ENCODE measurements at regions not wholly inside any gene's neighbourhood (a gene's known extent, or its start where the extent isn't known, plus 50 kb on each side); places are given as distances from the start of the nearest gene placed in this dataset.

DNA sequence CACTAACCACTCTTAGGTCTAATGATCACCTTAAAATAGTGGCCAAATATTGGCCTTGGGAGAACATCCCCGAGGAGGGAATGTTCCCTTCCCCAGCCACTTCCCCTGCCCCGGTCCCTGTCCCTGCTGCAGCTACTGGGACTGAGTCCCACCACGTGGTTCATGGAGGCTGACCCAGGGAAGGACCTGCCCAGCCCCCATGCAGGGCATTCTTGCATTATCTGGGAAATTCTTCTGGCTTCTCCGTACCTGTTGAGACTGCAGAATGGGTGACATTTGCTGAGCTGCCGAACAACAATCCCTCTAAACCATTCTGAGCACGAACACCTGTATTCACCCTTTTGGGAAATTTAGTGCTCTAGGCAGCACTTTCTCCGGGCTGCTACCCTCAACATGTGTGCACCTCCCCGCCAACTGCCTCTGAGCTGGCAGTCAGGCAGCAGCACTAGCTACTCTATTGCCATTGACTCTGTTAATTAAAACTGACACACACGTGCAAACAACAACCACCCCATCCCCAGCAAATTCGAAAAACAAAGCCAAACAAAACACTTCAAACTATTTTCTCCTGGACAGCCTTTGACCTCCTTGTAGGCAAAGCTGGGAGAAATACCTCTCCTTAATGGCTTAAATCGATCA is 567.4 kb upstream of the MKI67 start:
- no peak for DNase-seq

GRCh38 chr10:128694168-128694850 is 568.1 kb upstream of the MKI67 start:
- DNase-seq: no peak

- no peak for DNase-seq
Measured at GRCh38 chr10:128694851-128695725, 568.9 kb upstream of the MKI67 start.

DNA sequence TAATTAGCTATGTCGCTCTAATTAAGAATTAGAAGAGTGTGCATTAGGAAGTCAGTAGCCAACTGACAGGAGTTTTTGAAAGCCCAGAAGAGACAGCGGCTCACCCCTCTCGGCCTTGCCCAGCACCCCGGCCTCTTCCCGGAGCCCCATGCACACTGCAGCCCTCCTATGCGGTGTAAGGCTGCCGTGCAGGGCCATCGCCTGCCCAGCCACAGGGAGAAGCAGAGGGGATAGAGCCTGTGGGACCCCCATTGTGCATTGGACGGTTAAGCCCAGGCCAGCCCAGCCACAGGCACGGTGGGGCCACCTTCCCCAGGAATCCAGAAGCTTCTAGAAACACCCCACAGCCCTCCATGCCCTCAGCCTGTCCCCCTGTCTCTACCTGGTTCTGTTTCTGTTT is 569.7 kb upstream of the MKI67 start:
- no peak for DNase-seq

DNA sequence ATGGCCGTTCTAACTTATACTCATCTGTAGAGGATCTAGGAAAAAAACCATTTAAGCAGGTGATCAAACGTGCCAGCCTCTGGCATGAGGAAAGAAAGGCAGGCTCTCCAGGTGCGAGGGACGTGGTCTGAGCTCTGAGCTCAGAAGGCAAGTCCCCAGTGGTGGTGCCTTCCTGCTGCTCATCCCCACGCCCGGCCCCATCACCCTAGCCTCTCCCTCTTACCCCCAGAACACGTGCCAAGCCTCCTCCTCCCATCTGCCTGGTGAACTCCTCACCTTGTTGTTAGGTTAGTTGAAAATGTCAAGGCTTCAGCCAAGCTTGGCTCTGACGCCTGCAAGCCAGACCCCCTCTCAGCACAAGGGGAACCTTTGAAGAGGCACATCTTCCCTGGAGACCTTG is 571.2 kb upstream of the MKI67 start:
- no peak for DNase-seq

DNA sequence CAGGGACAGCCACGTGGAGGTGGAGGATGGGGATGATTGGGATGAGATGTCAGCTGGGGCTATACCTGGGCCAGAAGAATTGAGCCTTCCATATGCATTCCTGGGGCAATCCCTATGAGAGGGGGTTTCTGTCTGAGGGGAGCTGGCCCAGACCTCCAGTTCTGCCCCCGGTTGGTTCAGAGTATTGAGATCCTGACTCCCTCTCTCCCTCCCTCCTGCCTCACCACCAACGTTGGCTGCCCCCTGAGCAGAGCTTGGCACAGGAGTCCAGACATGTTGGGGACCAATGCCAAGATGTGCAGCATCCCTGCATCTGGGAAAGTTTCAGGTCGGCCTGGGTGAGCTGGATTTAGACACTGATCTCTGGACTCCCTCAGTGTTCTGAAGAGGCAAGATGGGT is 575.2 kb upstream of the MKI67 start:
- DNase-seq: no peak

- no peak for DNase-seq
Measured at GRCh38 chr10:128701837-128702236, 575.6 kb upstream of the MKI67 start.

DNA sequence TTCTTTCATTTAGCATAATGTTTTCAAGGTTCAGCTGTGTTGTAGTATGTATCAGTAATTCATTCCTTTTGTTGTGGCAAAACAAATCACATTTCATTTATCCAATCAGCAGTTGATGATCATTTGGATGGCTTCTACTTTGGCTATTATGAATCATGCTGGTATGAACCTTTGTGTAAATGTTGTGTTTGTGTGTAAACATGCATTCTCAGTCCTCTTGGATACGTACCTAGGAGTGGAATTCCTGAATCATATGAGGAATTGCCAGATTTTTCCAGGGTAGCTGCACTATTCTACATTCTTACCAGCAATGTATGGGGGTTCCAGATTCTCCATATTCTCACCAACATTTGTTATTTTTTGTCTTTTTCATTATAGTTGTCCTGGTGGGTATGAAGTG is 578.5 kb upstream of the MKI67 start:
- DNase-seq: no peak

DNA sequence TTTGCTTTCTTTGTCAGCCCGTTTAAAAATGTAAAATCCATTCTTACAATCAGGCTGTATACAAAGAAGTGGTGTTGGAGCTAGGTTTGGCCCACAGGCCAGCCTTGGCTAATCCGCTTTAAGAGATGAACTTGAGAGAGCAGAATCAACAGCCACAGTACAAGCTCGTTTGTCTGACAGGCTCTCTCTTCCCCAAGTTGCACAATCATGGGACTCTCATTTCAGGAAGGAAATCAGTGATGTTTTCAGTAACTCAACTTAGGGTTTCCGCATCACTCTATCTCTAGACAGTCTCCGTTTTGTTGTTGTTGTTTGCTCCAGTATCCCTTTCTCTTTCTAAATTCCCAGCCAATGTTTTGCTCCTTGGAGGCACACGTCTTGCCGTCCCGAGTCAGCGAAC is 582.0 kb upstream of the MKI67 start:
- DNase-seq: no peak

GRCh38 chr10:128709686-128710085 is 583.5 kb upstream of the MKI67 start:
- DNase-seq: no peak

DNA sequence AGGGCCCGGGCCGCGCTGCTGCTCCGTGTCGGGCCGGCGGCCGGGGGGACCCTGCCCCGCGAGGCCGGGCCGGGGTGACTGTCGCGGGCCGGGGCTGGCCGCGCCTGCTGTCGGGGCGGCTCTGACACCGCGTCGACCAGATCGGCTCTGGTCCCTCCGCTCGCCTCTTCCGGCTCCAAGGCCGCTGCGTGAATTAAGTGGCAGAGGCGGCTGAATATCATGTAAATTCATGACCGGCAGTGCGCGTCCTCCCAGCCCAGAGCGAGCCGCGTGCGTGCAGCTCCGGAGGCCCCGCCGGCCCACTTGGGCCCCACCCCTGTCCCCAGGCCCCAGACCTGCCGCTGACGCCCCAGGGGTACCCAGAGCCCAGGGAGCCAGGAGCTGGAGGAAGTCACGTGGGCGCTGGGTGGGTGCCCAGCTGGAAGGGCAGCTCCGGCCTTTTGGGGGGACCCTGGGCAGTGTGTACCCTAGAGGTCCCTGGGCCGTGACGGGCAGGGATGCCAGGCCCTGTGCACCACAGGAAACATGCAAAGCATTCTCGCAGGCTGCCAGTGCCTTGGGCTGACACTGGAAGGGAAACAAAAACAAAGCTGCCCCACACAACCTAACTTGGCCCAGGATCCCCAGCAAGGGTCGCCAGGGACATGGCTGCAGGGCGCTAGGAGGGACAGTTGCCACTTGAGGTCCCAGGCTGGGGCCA is 584.0 kb upstream of the MKI67 start:
- DNase-seq: no peak

DNA sequence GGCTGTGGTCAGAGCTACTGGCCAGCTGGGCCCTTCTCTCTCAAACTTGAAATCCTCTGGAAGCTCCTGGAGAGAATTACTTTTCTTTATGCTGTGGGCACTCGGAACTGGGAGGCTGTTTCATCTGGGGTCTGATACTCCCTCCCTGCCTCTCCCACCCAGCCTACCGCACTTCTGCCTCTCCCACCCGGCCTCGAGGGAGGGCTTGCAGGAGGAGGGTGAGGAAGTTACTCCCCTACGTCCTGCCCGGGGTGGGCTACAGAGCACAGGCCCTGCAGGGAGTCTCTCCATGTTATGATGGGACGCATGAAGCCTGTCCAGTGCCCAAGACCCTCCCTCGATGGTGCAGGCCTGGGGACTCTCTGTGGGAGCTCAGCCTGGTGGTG is 584.6 kb upstream of the MKI67 start:
- DNase-seq: no peak

DNA sequence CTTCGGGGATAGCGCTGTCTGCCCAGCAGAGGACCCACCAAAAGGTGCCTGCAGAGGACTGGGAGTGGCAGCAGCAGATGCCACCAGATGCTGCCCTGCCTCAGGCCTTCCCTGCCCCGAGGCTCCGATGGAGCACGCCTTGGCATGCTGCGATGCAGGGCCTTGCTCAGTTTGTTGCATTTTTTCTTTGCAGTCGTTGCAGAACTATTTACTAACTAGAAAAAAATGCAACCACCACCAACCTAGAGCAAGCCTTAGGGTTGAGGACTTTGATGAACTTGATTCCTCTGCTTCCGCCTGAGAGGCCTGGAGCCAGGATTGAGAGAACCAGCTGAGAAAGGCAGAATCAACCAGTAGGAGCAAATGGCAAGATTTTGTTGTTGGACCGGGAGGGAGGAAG is 585.6 kb upstream of the MKI67 start:
- DNase-seq: no peak

- DNase-seq: no peak
Measured at GRCh38 chr10:128712661-128713400, 586.6 kb upstream of the MKI67 start.

GRCh38 chr10:128713471-128713870 is 587.2 kb upstream of the MKI67 start:
- DNase-seq: no peak

- no peak for DNase-seq
Measured at GRCh38 chr10:128713874-128714570, 587.8 kb upstream of the MKI67 start.

DNA sequence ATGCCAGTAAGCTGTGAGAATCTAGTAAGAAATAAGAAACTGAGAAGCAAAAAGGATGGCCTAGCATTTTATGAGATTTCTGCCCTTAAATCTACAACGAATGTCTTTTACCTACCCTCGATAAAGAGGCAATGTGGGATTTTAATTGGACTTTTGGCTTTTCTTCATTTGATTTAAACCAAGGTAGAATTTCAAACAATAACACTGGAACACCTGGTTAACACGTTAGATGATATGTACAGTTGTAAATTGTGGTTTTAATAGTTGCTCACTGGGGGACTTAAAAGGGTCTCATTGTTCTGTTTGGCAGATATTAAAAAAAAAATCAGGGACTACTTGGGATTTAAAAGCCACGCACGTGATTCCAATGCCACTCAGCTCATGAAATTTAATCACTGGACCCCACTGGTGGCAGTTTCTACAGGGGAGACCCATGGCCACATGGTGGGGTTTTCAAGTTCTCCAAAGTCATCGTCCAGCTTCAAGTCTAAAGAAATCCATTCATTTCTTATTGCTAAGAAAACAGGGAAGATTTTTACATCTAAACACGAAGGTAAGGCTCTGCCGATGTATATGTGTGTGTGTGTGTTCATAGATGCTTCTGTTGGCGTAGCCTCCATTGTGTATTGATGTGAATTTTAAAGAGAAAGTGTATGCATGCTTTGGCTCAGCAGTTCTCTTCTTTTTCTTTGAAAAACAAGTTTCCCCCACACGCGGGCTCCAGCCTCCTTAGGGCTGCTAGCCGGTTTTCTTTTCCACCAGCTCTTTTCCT is 588.6 kb upstream of the MKI67 start:
- DNase-seq: no peak

DNA sequence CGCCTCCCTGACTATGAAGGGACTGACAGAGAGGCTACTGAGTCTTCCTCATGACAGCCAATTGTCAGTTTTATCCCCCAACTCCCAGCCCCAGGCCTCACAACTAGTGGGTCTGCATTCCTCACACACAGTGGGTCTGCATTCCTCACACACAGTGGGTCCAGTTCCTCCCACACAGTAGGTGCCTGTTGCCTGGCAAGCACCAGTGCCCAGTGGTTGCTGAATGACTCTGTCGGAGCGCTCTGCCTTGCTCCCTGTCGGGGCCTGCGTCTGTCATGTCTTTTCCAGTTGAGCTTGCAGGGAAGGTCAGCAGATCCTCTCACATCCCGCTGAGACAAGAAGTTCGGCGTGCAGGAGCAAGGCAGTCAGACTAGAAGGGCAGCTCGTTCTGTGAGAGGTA is 590.0 kb upstream of the MKI67 start:
- DNase-seq: no peak

DNA sequence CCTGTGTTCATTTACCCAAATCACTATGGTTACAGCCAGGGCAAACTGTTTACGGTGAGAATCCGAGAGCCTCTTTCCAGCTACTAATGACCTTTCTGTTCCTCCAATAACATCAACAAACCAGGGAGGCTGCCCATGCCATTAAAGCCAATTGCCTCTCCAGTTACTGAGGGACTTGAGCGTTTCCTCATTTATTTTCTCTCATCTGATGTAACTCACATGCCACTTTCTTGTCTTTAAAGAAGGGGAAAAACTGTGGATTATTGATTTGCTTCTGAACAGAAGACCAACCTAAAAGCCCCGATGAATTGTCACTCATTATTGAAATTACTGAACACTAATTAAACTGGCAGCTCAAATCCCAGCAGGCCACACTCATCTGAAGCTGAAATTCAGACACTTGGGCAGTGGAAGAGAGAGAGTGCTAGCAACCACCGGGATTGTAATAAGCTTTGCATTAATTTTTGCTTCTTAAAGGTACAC is 595.8 kb upstream of the MKI67 start:
- DNase-seq: no peak

DNA sequence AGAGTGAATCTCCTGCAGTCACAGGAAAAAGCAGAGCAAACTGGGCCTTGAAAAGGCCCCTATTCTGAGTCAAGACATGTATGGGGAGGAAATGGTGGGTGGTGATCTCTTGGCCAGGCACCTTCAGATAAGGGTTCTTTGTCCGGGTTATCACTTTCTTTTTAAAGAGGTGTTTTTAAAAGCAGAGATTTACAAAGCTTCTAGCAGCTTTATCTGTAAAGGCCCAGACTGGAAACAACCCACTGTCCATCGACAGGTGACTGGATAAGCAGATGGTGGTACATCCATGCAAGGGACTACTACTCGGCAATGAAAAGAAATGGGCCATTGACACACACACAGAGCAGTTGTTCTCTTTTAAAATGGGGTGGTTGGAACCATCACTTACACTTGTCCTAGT is 596.7 kb upstream of the MKI67 start:
- DNase-seq: no peak

DNA sequence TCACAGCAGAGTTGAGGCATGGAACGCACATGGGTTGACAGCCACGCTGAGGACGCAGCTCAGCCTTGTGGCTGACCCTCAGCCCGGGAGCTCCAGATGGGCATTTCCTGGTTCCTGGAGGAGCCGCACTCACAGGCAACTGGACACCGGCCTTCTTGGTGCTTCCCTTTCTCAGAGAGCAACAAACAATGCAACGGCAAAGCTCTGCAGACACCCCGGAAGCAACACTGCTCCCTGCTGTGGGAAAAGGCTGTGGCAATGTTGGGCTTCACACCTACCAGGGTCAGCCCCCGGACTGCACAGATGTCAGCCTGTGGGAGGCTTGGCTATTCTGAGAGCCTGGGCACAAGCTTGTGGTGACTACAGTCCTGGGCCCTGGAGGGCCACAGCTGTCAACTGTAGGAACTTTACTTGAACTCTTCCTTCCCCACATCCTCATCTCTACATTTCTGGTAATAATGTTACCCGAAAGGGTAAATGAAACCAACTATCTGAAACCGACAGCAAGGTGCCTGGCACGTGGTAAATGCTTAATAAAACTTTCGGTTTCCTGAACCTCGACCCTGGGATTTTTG is 597.5 kb upstream of the MKI67 start:
- DNase-seq: no peak
